HG03280 (cell line): ENCODE measurements at regions not wholly inside any gene's neighbourhood (a gene's known extent, or its start where the extent isn't known, plus 50 kb on each side); places are given as distances from the start of the nearest gene placed in this dataset.
A peak's percentile ranks its signal among the peaks of the same experiment; 100 is the strongest.

Source experiments
- ATAC-seq: cut with Tn5 transposase; IDR thresholded peaks from one replicate; pipeline ENCODE4 v1.9.1; 2021; ENCODE audit warnings: mild to moderate bottlenecking, moderate library complexity; ENCODE audit not compliant: unreplicated experiment

GRCh38 chr6:87909849-87910248 lies 137.8 kb upstream of the SPACA1 start:
- no peak for ATAC-seq

DNA sequence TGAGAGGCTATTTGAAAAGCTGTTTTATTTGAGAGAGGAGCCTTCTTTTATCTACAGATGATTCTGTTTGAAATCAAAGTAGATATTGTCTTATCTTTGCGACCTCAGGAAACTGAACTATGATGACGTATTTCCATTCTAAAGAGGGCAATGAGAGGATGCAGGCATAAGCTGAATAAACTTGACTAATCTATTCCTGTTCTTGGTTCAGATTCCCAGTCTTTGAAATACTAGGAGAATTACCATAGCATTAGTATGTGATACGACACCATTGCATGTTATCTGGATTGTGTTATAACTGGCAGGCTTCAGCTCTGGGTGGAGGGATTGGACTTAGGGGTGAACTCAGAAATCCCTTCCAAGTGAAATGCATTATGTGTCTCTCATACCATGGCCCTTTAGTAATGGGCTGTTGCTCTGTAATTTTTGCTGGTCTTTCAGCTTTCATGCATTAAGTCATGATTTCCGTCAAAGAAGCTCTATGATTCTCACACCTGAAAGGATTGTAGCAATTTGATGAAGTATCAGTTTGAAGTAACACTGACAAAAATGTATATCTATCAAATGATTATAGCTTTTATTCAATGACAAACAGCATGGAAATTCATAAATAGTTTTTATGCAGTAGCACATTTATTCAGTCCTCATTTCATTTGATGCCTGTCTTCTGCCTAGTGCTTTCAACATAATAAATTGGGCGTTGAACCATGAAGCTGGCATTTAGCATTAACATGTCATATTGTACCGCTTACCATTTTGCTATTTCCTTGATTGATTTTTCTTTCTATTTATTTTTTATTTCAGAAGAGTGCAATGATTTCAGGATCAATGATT lies 138.4 kb upstream of the SPACA1 start:
- no peak for ATAC-seq

DNA sequence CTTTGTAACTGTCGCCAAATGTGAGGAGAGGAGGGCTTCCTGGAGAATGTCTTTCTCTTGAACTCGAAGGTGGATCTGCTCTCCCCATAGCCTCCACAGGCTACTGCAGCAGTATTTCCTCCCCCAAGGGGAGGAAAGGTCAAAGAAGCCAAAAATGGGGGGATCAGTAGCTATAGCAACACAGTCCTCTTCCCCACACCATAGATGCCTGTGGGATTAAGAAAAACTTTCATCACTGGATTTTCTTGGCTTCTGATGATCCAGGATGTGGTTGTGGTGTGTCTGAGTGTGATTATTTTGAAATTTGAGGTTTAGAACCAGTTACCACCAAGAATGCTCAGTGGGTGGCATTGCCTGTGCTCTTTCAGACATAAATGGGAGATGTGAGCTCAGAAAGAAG lies 140.1 kb upstream of the SPACA1 start:
- no peak for ATAC-seq

DNA sequence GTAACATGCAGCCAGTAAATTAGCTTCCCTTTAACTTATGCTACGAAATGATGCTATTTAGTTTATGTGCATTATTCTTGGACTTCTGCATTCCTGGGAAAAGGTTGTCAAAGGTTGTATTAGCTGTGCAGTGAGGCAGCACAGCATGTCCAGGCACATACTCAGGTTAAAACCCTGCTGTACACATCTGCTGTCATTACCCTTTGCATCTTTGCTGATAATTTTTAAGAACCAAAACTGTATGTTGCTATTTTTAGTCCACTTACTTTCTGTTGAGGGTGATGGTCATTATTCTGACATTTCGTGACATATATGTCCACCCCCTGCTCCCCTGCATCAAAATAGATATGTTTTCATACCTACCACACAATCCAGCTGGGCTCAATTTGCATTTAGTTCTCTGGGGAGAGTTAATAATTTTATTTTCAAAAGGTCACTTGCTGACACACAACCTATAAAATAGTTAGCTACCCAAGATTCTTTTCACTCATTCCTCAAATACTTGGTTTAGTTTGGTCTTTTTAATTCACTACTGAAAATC lies 142.5 kb upstream of the SPACA1 start:
- ATAC-seq = peak; percentile 83

DNA sequence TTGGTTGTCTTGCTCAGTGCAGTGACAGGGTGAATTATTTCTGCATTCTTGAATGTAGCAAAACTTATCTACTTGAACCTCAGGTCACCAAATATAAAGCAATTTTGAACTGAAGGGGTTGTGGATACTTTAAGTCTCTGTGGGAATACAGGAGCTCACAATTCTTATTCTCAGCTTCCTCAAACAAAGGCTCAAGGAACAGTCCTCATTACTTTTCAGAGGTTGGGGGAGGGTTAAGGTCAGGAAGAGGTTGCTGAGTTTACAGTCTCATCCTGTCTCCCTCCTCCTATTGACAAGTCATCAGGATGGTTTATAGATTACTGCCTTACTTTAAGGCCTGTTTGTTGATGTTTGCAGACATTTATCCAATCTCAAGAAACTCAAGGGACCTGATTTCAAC lies 143.6 kb upstream of the SPACA1 start:
- no peak for ATAC-seq

DNA sequence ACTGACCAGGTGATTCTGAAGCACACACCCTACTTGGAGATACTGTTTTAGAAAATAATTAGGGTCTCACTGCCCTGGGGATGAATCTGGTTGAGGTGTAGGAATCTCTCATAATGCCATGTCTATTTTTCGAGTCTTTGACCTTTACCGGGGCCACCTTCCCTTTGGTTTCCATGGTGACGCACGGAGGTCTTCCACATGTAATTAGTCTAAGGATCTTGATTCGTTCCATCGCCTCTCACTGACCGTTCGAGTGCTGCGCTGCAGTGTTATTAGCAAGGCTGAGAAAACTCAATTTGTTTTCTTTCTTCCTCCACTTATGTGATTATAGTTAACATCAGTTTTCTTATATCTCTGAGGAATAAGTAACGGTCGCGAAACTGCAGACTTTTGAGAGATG lies 144.3 kb upstream of the SPACA1 start:
- ATAC-seq = no peak

- ATAC-seq = no peak
These were observed 145.3 kb upstream of the SPACA1 start for GRCh38 chr6:87902383-87902782.

DNA sequence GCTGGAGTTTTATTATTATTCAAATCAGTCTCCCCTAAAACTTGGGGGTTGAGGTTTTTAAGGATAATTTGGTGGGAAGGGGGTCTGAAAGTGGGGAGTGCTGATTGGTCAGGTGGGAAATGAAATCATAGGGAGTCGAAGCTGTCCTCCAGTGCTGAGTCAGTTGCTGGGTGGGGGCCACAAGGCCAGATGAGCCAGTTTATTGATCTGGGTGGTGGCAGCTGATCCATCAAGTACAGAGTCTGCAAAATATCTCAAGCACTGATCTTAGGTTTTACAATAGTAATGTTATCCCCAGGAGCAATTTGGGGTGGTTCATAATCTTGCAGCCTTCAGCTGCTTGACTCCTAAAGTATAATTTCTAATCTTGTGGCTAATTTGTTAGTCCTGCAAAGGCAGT lies 146.0 kb upstream of the SPACA1 start:
- no peak for ATAC-seq

DNA sequence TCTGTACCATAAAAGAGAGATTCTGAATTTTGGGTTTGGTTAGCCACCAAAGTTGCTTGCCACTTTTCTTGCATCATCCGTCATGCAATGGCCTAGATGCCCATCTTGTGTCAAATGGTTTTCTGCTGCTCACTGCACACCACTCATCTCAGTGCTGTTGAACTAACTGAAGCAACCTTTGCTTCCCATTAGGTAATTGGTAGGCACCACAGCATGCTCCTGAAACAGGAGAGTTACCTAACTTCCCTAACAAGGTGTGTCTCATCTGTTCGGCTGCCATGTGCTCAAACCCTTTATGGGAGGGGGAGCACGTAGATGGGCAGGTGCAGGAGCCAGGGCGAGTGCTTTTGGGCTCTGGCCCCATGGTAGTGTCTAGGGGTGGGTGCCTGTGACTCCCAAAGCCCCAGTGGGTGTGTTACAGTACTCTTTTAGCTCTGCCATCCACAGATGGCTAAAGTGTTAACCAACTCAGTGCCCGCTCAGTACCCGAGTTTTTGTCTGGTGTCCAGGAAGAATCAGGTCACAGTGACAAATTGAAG lies 147.4 kb upstream of the SPACA1 start:
- ATAC-seq = no peak

- ATAC-seq = no peak
These were observed 148.0 kb upstream of the SPACA1 start for GRCh38 chr6:87899499-87900147.

DNA sequence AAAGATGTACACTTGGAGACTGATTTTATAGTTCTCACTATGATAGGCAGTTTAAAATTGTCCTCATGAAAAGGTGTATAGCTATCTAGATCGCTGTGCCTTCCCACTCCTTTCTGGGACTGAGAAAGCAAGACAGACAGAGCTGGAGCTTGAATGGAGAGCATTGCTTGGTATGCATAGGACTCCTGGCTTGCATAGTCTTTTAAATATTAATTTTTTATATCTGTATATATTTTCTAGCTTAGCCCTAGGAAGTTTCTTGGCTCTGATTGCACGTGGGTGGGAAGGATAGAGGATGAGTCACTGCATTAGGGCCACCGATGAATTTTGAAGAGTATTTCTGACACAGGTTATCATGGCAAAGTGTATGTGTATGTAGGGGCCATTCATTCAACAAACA lies 150.0 kb upstream of the SPACA1 start:
- no peak for ATAC-seq

DNA sequence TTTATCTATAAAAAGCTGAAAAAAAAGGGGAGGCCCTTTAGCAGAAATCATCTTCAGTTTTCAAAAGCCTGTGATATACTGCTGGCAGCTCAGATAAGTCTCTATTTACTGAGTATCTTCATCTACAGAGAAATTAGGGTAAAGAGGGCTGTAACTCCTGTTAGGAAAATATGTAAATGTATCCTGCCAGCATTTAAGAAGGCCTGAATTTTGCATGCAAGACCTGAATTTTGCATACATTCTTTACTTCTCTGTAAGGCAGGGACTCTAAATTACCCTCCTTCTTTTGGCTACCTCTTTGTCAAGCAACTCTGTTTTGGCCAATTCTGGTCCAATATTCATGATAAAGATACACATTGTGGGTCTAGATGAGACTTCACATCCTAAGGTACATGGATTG lies 150.6 kb upstream of the SPACA1 start:
- no peak for ATAC-seq

DNA sequence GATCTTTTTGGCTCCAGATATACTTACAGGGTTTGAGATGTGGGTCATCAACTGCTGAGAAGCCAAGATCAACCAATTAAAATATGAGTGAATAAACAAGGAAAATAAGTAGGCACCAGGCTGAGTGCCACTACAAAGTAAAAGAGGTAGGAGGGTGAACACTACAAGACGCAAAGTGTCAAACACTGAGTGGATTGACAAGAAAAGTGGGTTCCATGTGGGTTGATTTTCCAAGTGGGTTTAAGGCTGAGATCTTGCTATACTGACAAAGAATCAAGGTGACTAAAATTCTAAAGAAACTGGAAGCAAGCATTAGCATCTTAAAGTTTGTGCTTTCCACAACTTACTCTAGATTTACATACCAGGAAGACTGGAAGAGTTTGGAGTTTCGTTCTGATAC lies 160.4 kb upstream of the SPACA1 start:
- ATAC-seq = no peak

DNA sequence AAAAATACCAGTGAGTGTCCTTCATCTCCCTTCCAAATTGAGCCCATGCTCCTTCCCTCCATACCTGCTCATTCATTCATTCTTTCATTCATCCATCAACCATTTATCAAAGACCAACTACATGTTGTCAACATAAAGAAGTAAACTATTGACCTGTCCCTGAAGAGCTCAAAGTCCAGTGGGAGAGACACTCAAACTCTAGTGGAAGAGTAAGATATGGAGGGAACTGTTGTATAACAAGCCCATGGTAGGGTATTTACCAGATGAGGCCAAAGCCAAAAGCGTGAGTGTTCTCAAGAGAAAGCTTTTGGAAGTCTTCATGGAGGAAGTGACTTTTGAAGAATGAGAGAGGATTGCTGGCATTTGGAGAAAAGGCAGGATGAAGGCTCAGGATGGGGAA lies 163.4 kb upstream of the SPACA1 start:
- ATAC-seq = no peak

- ATAC-seq = no peak
These were observed 166.2 kb upstream of the SPACA1 start for GRCh38 chr6:87881342-87881895.

DNA sequence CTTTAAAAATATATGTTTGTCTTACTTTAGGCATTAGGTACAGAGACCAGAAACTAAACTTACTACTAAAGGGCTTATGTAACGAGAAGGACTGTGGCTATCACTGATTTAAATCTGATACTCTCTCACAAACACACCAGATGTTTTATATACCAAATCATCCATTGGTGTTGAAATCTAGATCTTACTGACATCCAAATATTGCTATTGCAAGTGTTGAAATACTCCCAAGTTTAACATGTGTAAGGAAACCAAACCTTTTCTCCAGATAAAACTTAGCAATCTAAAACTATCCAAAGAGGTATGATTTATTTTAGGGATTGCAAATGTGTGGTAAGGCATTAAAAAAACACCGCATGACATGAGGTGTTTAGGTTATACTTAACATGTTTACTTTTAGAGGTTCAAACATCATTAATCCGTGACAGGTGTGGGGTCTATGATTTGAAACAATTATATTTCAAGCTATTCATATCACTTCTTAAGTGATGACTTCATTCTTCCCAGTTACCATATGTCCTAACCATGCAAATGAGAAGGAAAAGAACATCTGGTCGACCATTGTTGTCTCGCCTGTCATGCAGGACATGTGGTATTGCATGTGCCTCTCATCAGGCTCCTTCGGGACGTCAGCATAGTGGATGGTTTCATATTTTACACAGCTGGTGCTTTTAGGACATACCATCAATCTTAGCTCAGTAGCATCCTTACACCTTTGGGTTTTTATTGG lies 168.3 kb upstream of the SPACA1 start:
- peak; percentile 52 for ATAC-seq

DNA sequence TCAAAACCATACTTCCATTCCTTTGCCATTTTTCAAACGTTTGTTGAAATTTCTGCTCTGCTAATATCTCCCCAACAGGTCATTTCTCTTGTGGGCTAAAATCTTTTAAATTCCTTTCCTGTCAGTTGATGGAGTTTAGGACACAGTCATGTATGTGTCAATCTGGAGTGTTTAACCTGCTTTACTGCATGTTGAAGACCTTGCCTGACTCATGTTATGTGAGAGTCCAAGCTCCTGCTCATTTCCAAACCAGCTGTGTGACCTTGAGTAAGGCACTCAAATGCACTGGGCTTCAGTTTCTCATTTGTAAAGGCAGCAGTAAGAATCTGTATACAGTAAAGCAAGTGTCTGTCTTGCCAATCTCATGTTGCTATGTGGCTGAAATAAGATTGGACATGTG lies 171.9 kb upstream of the SPACA1 start:
- ATAC-seq = no peak

GRCh38 chr6:87873556-87873955 lies 171.5 kb upstream of the AKIRIN2 start:
- ATAC-seq = no peak

GRCh38 chr6:87870556-87870955 lies 168.5 kb upstream of the AKIRIN2 start:
- no peak for ATAC-seq

- no peak for ATAC-seq
These were observed 167.3 kb upstream of the AKIRIN2 start for GRCh38 chr6:87869064-87869905.
